H1 (cell line): ENCODE measurements at regions not wholly inside any gene's neighbourhood (a gene's known extent, or its start where the extent isn't known, plus 50 kb on each side); places are given as distances from the start of the nearest gene placed in this dataset.

Experiments used
- CTCF ChIA-PET: fragments of 300-600 bp; sonication (Branson Sonifier 250); formaldehyde crosslinking; loops from one replicate; lab custom pipeline; 2021; ENCODE audit not compliant: partially characterized antibody; lab: Charles Lee
- POLR2A ChIA-PET: fragments of 300-600 bp; sonication (Branson Sonifier 250); formaldehyde crosslinking; loops from one replicate; lab custom pipeline; 2021; ENCODE audit warnings: inconsistent platforms; ENCODE audit not compliant: partially characterized antibody; lab: Charles Lee
- DNase-seq, 2 experiments: peaks; one replicate each; pipeline versions ENCODE4 v3.0.0 to v3.0.0-alpha.2; 2010 to 2022; ENCODE audit warnings: low spot score in 2 of 2, low read depth in 1 of 2, mixed read lengths in 1 of 2
- FAIRE-seq: peaks from 2 replicates; lab custom pipeline; 2011; peaks lifted over from hg19 to GRCh38; lab: Jason Lieb, UNC
- H2AFZ ChIP-seq: 2 replicates; pipeline ENCODE4 v1.8.1; 2012; ENCODE audit warnings: low read length, inconsistent platforms
- H2AK5ac ChIP-seq: 2 replicates; pipeline ENCODE4 v1.6.1; 2013; ENCODE audit warnings: low read depth, low read length
- H2BK120ac ChIP-seq: replicated peaks from 2 replicates; pipeline ENCODE3; 2013; ENCODE audit warnings: low read depth, low read length, inconsistent platforms
- H2BK12ac ChIP-seq: 2 replicates; pipeline ENCODE4 v1.6.1; 2013; ENCODE audit warnings: low read depth, low read length
- H2BK15ac ChIP-seq: 2 replicates; pipeline ENCODE4 v1.6.1; 2013; ENCODE audit warnings: low read length
- H2BK20ac ChIP-seq: 2 replicates; pipeline ENCODE4 v1.6.1; 2013; ENCODE audit warnings: low read length
- H2BK5ac ChIP-seq: 2 replicates; pipeline ENCODE4 v1.6.1; 2013; ENCODE audit warnings: low read depth, low read length
- H3K14ac ChIP-seq: 2 replicates; pipeline ENCODE4 v1.6.1; 2013; ENCODE audit warnings: inconsistent platforms; ENCODE audit not compliant: insufficient read length
- H3K18ac ChIP-seq: 2 replicates; pipeline ENCODE4 v1.6.1; 2013; ENCODE audit warnings: low read length; ENCODE audit errors: extremely low read depth
- H3K23ac ChIP-seq: 2 replicates; pipeline ENCODE4 v1.6.1; 2013; ENCODE audit warnings: inconsistent platforms; ENCODE audit not compliant: insufficient read length
- H3K23me2 ChIP-seq: 2 replicates; pipeline ENCODE4 v1.6.1; 2013; ENCODE audit warnings: low read depth, low read length
- H3K27ac ChIP-seq: 2 replicates; pipeline ENCODE4 v1.6.1; 2011; ENCODE audit warnings: low read depth, low read length, inconsistent platforms
- H3K27me3 ChIP-seq, 4 experiments: replicated peaks in 1 of 4; 1 replicate in 1 of 4; 2 replicates in 3 of 4; pipeline versions ENCODE4 v1.6.1 to v1.8.1; 2011 to 2013; ENCODE audit warnings: low read length in 3 of 4, mild to moderate bottlenecking in 3 of 4, inconsistent platforms in 2 of 4, mixed read lengths in 2 of 4, moderate library complexity in 1 of 4; ENCODE audit not compliant: control insufficient read depth in 3 of 4, insufficient read depth in 3 of 4; ENCODE audit errors: extremely low read depth in 1 of 4
- H3K36me3 ChIP-seq, 4 experiments: 2 replicates each; pipeline versions ENCODE4 v1.6.1 to v1.8.1; 2011 to 2013; ENCODE audit warnings: mild to moderate bottlenecking in 4 of 4, low read length in 3 of 4, moderate library complexity in 2 of 4, control low read depth in 1 of 4, inconsistent platforms in 1 of 4; ENCODE audit not compliant: insufficient read depth in 4 of 4, control insufficient read depth in 2 of 4
- H3K4ac ChIP-seq: replicated peaks from 2 replicates; pipeline ENCODE3; 2013; ENCODE audit warnings: low read length, low read depth, mixed read lengths, inconsistent platforms; ENCODE audit not compliant: insufficient read length
- H3K4me1 ChIP-seq, 4 experiments: replicated peaks in 1 of 4; 1 replicate in 1 of 4; 2 replicates in 3 of 4; pipeline versions ENCODE4 v1.6.1 to v1.8.1; 2011 to 2013; ENCODE audit warnings: low read length in 3 of 4, inconsistent platforms in 2 of 4, mixed read lengths in 1 of 4; ENCODE audit not compliant: insufficient read depth in 4 of 4, control insufficient read depth in 3 of 4
- H3K4me2 ChIP-seq, 2 experiments: 2 replicates each; pipeline versions ENCODE4 v1.6.1 to v1.8.1; 2011 to 2013; ENCODE audit warnings: low read depth in 2 of 2, low read length in 2 of 2, control low read depth in 1 of 2, inconsistent platforms in 1 of 2, mild to moderate bottlenecking in 1 of 2; ENCODE audit not compliant: insufficient read depth in 1 of 2
- H3K4me3 ChIP-seq, 4 experiments: fragments of 200-600, 300-600 bp in 1 of 4; sonication (generic), shearing (Covaris generic), sonication (Bioruptor Twin) in 1 of 4; 2 replicates each; pipeline versions ENCODE4 v1.5.1 to v1.8.1; 2011 to 2016; ENCODE audit warnings: low read length in 4 of 4, low read depth in 3 of 4, control low read depth in 2 of 4, inconsistent platforms in 2 of 4, mild to moderate bottlenecking in 2 of 4, mixed read lengths in 1 of 4, moderate library complexity in 1 of 4; ENCODE audit not compliant: insufficient read depth in 2 of 4; ENCODE audit errors: extremely low read depth in 1 of 4
- H3K56ac ChIP-seq: replicated peaks from 2 replicates; pipeline ENCODE3; 2013; ENCODE audit warnings: low read depth, mild to moderate bottlenecking, mixed read lengths, low read length, inconsistent platforms; ENCODE audit not compliant: insufficient read length
- H3K79me1 ChIP-seq: 2 replicates; pipeline ENCODE4 v1.6.1; 2013; ENCODE audit warnings: low read depth, low read length, control low read depth
- H3K79me2 ChIP-seq, 2 experiments: 2 replicates each; pipeline versions ENCODE4 v1.6.1 to v1.8.1; 2012 to 2013; ENCODE audit warnings: low read length in 2 of 2, mild to moderate bottlenecking in 2 of 2, inconsistent platforms in 1 of 2; ENCODE audit not compliant: insufficient read depth in 2 of 2, control insufficient read depth in 1 of 2
- H3K9ac ChIP-seq, 4 experiments: replicated peaks in 1 of 4; 1 replicate in 1 of 4; 2 replicates in 3 of 4; pipeline versions ENCODE4 v1.6.1 to v1.8.1; 2011 to 2013; ENCODE audit warnings: low read depth in 3 of 4, low read length in 3 of 4, control low read depth in 2 of 4, mild to moderate bottlenecking in 2 of 4, moderate library complexity in 2 of 4, inconsistent platforms in 1 of 4; ENCODE audit errors: extremely low read depth in 1 of 4
- H3K9me3 ChIP-seq, 2 experiments: 2 replicates each; pipeline versions ENCODE4 v1.6.1 to v1.8.1; 2012 to 2013; ENCODE audit warnings: mild to moderate bottlenecking in 2 of 2, moderate library complexity in 2 of 2, control low read depth in 1 of 2, inconsistent platforms in 1 of 2, low read depth in 1 of 2, low read length in 1 of 2, mixed read lengths in 1 of 2; ENCODE audit not compliant: insufficient read depth in 2 of 2
- H4K20me1 ChIP-seq, 2 experiments: replicated peaks in 1 of 2; 2 replicates each; pipeline versions ENCODE3 to v1.8.1; 2011 to 2013; ENCODE audit warnings: inconsistent platforms in 2 of 2, low read length in 2 of 2, mild to moderate bottlenecking in 1 of 2; ENCODE audit not compliant: insufficient read depth in 2 of 2, control insufficient read depth in 1 of 2
- H4K5ac ChIP-seq: 2 replicates; pipeline ENCODE4 v1.6.1; 2013; ENCODE audit warnings: low read length, low read depth, mixed read lengths, inconsistent platforms; ENCODE audit not compliant: insufficient read length
- H4K8ac ChIP-seq: 2 replicates; pipeline ENCODE4 v1.8.0; 2013; ENCODE audit warnings: mild to moderate bottlenecking, moderate library complexity, low read length, inconsistent platforms; ENCODE audit not compliant: insufficient read depth; ENCODE audit errors: extremely low read depth
- H4K91ac ChIP-seq: replicated peaks from 2 replicates; pipeline ENCODE3; 2013; ENCODE audit warnings: low read length, mixed read lengths, inconsistent platforms; ENCODE audit not compliant: insufficient read length
- ASH2L ChIP-seq: fragments of 200-600, 300-600 bp; sonication (generic); IDR thresholded peaks from one replicate; pipeline ENCODE4 v1.7.1; 2017; ENCODE audit warnings: low read length
- CBX8 ChIP-seq: fragments of 300-800, 300-1000 bp; sonication (generic); IDR thresholded peaks from 2 replicates; pipeline ENCODE4 v1.7.1; 2016; ENCODE audit warnings: low read depth, low read length, borderline replicate concordance
- JUN ChIP-seq: IDR thresholded peaks from 2 replicates; pipeline ENCODE4 v1.6.1; 2011; ENCODE audit warnings: low read depth, mild to moderate bottlenecking, improper control_type of control experiment, low read length
- KDM5A ChIP-seq: fragments of 200-600 bp; IDR thresholded peaks from 2 replicates; pipeline ENCODE4 v1.7.1; 2012; ENCODE audit warnings: mild to moderate bottlenecking, low read length, inconsistent platforms, mixed read lengths
- MAX ChIP-seq: IDR thresholded peaks from 2 replicates; pipeline ENCODE4 v1.6.1; 2012; ENCODE audit warnings: inconsistent platforms
- POLR2A ChIP-seq, 2 experiments: IDR thresholded peaks; 1 replicate in 1 of 2; 2 replicates in 1 of 2; pipeline ENCODE4 v1.6.1; 2011; ENCODE audit warnings: low read depth in 2 of 2, low read length in 2 of 2, mild to moderate bottlenecking in 2 of 2; ENCODE audit errors: control extremely low read depth in 1 of 2
- POLR2AphosphoS5 ChIP-seq: IDR thresholded peaks from 2 replicates; pipeline ENCODE4 v1.6.1; 2011; ENCODE audit warnings: low read depth, low read length
- RAD21 ChIP-seq, 2 experiments: IDR thresholded peaks in 1 of 2; conservative IDR thresholded peaks in 1 of 2; 2 replicates each; pipeline ENCODE4 v1.6.1; 2011; ENCODE audit warnings: low read depth in 2 of 2, low read length in 2 of 2, improper control_type of control experiment in 1 of 2, inconsistent platforms in 1 of 2, mild to moderate bottlenecking in 1 of 2, moderate library complexity in 1 of 2
- SP1 ChIP-seq: IDR thresholded peaks from 2 replicates; pipeline ENCODE4 v1.6.1; 2011; ENCODE audit warnings: low read depth, low read length
- WGBS, 2 experiments: shearing (Covaris generic) in 1 of 2; methylation state at CpG; one replicate each; pipeline versions ENCODE4 v1.1.6 to v1.1.7; 2013 to 2015; ENCODE audit warnings: low lambda C conversion rate in 2 of 2, mixed read lengths in 2 of 2, inconsistent platforms in 1 of 2, low coverage in 1 of 2, missing lambda C conversion rate in 1 of 2; ENCODE audit not compliant: insufficient replicate concordance in 2 of 2, insufficient coverage in 1 of 2, insufficient read length in 1 of 2; ENCODE audit errors: extremely low coverage in 1 of 2, missing lambda C conversion rate in 1 of 2; 5-methylcytosine and 5-hydroxymethylcytosine counted together
- TF ChIP-seq, protein P1 (sequence below), 3 experiments: IDR thresholded peaks; 1 replicate in 2 of 3; 2 replicates in 1 of 3; pipeline versions ENCODE4 v1.5.1 to v1.6.1; 2011; ENCODE audit warnings: low read length in 3 of 3, mild to moderate bottlenecking in 3 of 3, inconsistent platforms in 2 of 3, low read depth in 1 of 3, moderate library complexity in 1 of 3; ENCODE audit not compliant: insufficient read depth in 1 of 3; ENCODE audit errors: control extremely low read depth in 1 of 3

DNA sequence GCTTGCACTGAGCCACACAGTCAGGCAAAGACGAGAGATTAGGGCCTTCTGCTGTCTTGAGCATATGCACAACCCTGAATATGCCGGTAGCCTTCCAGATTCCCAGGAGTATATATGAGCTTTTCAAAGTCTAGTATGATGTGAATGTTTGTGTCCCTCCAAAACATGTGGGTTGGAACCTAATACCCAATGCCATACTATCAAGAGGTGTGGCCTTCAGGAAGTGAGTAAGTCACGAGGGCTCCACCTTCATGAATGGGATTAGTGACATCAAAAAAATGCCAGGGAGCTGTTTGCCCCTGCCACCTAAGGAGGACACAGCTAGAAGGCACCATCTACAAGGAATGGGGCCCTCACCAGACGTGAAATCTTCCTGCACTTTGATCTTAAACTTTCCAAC is 105.2 kb downstream of the CH25H start:
- H2AK5ac ChIP-seq, result no peak overlapping the region
- FAIRE-seq (no peak), DNase-seq (no peak)
- H3K36me3 ChIP-seq, result no peaks in the 10 kb centered on the region; a peak in 1 of 8 replicates
- H3K4ac ChIP-seq, result no peak overlapping the region
- H2BK120ac ChIP-seq, result no peak overlapping the region
- CTCF ChIA-PET, result interaction anchor here (1.1 to 1.2 kb wide), 2 partner anchors 116 to 168 kb away, joined by 3 read pairs; no protein-coding TSS in a partner anchor
- H2AFZ ChIP-seq, result no peak overlapping the region
- H3K79me1 ChIP-seq, result no peaks in the 10 kb centered on the region
- no peaks in the 10 kb centered on the region for H3K27me3 ChIP-seq
- no peaks in the 10 kb centered on the region; the same call in 1 of the 2 replicates for H3K23me2 ChIP-seq
- H3K27ac ChIP-seq, result no peak overlapping the region
- H2BK15ac ChIP-seq, result no peak overlapping the region
- no peak overlapping the region for H2BK5ac ChIP-seq
- H3K23ac ChIP-seq, result no peak overlapping the region
- H4K8ac ChIP-seq, result no peak overlapping the region
- no peak overlapping the region for H3K4me3 ChIP-seq
- no peaks in the 10 kb centered on the region for H4K20me1 ChIP-seq
- no peaks in the 10 kb centered on the region for H3K9me3 ChIP-seq
- H3K4me1 ChIP-seq, result no peaks in the 10 kb centered on the region
- H2BK12ac ChIP-seq, result no peak overlapping the region
- H3K4me2 ChIP-seq, result no peak overlapping the region
- H3K56ac ChIP-seq, result no peak overlapping the region
- 95% methylated on average over 4 of the region's 4 CpGs; no CpG with 5 or more reads in 1 of the 2 experiments for WGBS, 2 experiments
- no peak overlapping the region for H4K5ac ChIP-seq
- POLR2A ChIA-PET, result no interaction called here
- no peak overlapping the region for H2BK20ac ChIP-seq
- no peak overlapping the region for H3K9ac ChIP-seq
- H3K79me2 ChIP-seq, result no peaks in the 10 kb centered on the region
- no peak overlapping the region for H4K91ac ChIP-seq
- TF ChIP-seq, protein P1, sequence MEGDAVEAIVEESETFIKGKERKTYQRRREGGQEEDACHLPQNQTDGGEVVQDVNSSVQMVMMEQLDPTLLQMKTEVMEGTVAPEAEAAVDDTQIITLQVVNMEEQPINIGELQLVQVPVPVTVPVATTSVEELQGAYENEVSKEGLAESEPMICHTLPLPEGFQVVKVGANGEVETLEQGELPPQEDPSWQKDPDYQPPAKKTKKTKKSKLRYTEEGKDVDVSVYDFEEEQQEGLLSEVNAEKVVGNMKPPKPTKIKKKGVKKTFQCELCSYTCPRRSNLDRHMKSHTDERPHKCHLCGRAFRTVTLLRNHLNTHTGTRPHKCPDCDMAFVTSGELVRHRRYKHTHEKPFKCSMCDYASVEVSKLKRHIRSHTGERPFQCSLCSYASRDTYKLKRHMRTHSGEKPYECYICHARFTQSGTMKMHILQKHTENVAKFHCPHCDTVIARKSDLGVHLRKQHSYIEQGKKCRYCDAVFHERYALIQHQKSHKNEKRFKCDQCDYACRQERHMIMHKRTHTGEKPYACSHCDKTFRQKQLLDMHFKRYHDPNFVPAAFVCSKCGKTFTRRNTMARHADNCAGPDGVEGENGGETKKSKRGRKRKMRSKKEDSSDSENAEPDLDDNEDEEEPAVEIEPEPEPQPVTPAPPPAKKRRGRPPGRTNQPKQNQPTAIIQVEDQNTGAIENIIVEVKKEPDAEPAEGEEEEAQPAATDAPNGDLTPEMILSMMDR (IDR thresholded peaks at IDR 0.05; ENCODE audit: control extremely low read depth in 1 of 3, insufficient read depth in 1 of 3, low read depth in 1 of 3, low read length in 3 of 3), result no peak
- TF ChIP-seq POLR2AphosphoS5 (no peak), JUN (no peak), RAD21 (IDR thresholded peaks at IDR 0.05 in 1 of 2, conservative IDR thresholded peaks at IDR 0.05 in 1 of 2; ENCODE audit: low read depth in 2 of 2, low read length in 2 of 2) (no peak), KDM5A (no peak), ASH2L (no peak), SP1 (no peak), MAX (no peak), CBX8 (no peak), POLR2A (IDR thresholded peaks at IDR 0.05; ENCODE audit: control extremely low read depth in 1 of 2, low read depth in 2 of 2, low read length in 2 of 2) (no peak)
- H3K18ac ChIP-seq, result no peak overlapping the region
- H3K14ac ChIP-seq, result no peak overlapping the region
